Stomach (tissue), 8 donors: ENCODE measurements at regions not wholly inside any gene's neighbourhood (a gene's known extent, or its start where the extent isn't known, plus 50 kb on each side); places are given as distances from the start of the nearest gene placed in this dataset.

Experiments used
- DNase-seq, 2 donors: peaks; one replicate each; pipeline versions ENCODE4 v3.0.0 to v3.0.0-alpha.2; 2013 to 2019
- H3K27ac ChIP-seq, 5 donors: fragments of 200-600 bp in 4 of 5; sonication (generic) in 4 of 5; one replicate each; pipeline ENCODE4 v1.5.1; 2013 to 2019; ENCODE audit warnings: mild to moderate bottlenecking in 1 of 5, moderate library complexity in 1 of 5
- H3K27me3 ChIP-seq, 3 donors: fragments of 200-600 bp; sonication (generic); one replicate each; pipeline ENCODE4 v1.5.1; 2017 to 2019; ENCODE audit warnings: mixed run types in 1 of 3
- H3K36me3 ChIP-seq, 4 donors: fragments of 200-600 bp; sonication (generic); 1 replicate in 3 of 4; 2 replicates in 1 of 4; pipeline ENCODE4 v1.5.1; 2016 to 2019
- H3K4me1 ChIP-seq, 4 donors: fragments of 200-600 bp; sonication (generic); one replicate each; pipeline ENCODE4 v1.5.1; 2016 to 2019
- H3K4me3 ChIP-seq, 4 donors: fragments of 200-600 bp; sonication (generic) in 3 of 4; one replicate each; pipeline ENCODE4 v1.5.1; 2016 to 2019; ENCODE audit warnings: mild to moderate bottlenecking in 1 of 4
- H3K9me3 ChIP-seq, 4 donors: fragments of 200-600 bp; sonication (generic); one replicate each; pipeline ENCODE4 v1.5.1; 2016 to 2019
- CTCF ChIP-seq, 7 experiments: fragments of 450-650 bp in 4 of 7; fragments of 200-600 bp in 3 of 7; sonication (generic) in 3 of 7; IDR thresholded peaks; one replicate each; pipeline ENCODE4 v1.5.1; 2016 to 2019; ENCODE audit warnings: antibody characterized with exemption in 7 of 7, control low read depth in 2 of 7, mild to moderate bottlenecking in 1 of 7
- EP300 ChIP-seq: sonication (generic); formaldehyde crosslinking; IDR thresholded peaks from one replicate; pipeline ENCODE4 v1.6.1; 2017; ENCODE audit warnings: antibody characterized with exemption
- POLR2A ChIP-seq, 4 donors: fragments of 450-650 bp; IDR thresholded peaks; one replicate each; pipeline ENCODE4 v1.6.1; 2016; ENCODE audit warnings: antibody characterized with exemption in 4 of 4, control low read depth in 2 of 4, mild to moderate bottlenecking in 1 of 4, moderate library complexity in 1 of 4
- POLR2AphosphoS5 ChIP-seq, 3 donors: sonication (generic); formaldehyde crosslinking; IDR thresholded peaks; one replicate each; pipeline ENCODE4 v1.6.1; 2016; ENCODE audit warnings: antibody characterized with exemption in 3 of 3
- WGBS, 5 donors: extraction: QIAGEN DNeasy Blood & Tissue Kit in 3 of 5; methylation state at CpG; one replicate each; pipeline versions ENCODE4 v1.1.5 to v1.1.7; 2013 to 2018; 5-methylcytosine and 5-hydroxymethylcytosine counted together
- intact Hi-C: fragments of 100-400 bp; cut with DNase I; formaldehyde crosslinking; loops from one replicate; pipeline ENCODE4 v1.15.1; 2023; ENCODE audit warnings: low total_unique reads
- donor health status: healthy with polysubstance abuse.
- donor health status: Bipolar disorder and iron deficiency.
- donor health status: healthy.

- Histone ChIP-seq H3K9me3 (peaks cover 0 to 10% (median 4%) of the 10 kb centered on the region in 4 donors), H3K36me3 (no peaks in the 10 kb centered on the region), H3K27ac (no peak overlapping the region), H3K4me1 (peaks cover 0 to 2% (median 0%) of the 10 kb centered on the region in 4 donors), H3K27me3 (no peaks in the 10 kb centered on the region), H3K4me3 (no peak overlapping the region)
- no peak for DNase-seq
- intact Hi-C loops, result no loop called here
- TF ChIP-seq POLR2AphosphoS5 (IDR thresholded peaks at IDR 0.05), result no peak
- no peak for TF ChIP-seq CTCF (IDR thresholded peaks at IDR 0.05)
- TF ChIP-seq EP300, result no peak
- no peak for TF ChIP-seq POLR2A (IDR thresholded peaks at IDR 0.05)
Measured at GRCh38 chr2:172279813-172280212, 147.6 kb upstream of the ITGA6 start.

GRCh38 chr2:172280571-172281361 is 146.6 kb upstream of the ITGA6 start:
- no peak overlapping the region for H3K27ac ChIP-seq
- H3K27me3 ChIP-seq, result no peaks in the 10 kb centered on the region
- peaks cover 0 to 10% (median 4%) of the 10 kb centered on the region in 4 donors for H3K9me3 ChIP-seq
- no peak overlapping the region for H3K4me3 ChIP-seq
- intact Hi-C loops, result no loop called here
- peaks cover 0 to 12% (median 7%) of the 10 kb centered on the region in 4 donors for H3K4me1 ChIP-seq
- H3K36me3 ChIP-seq, result no peaks in the 10 kb centered on the region
- TF ChIP-seq CTCF (IDR thresholded peaks at IDR 0.05) (no peak), EP300 (no peak), POLR2A (IDR thresholded peaks at IDR 0.05) (no peak), POLR2AphosphoS5 (IDR thresholded peaks at IDR 0.05) (no peak)
- 49 to 67% (median 62%) methylated on average over 6 of the region's 6 CpGs for WGBS, 5 donors
- DNase-seq, result no peak

GRCh38 chr2:172281648-172282570 is 145.5 kb upstream of the ITGA6 start:
- Histone ChIP-seq H3K36me3 (no peaks in the 10 kb centered on the region), H3K4me3 (no peak overlapping the region), H3K4me1 (peaks cover 0 to 14% (median 10%) of the 10 kb centered on the region in 4 donors), H3K27me3 (no peaks in the 10 kb centered on the region), H3K27ac (no peak overlapping the region), H3K9me3 (peaks cover 0 to 6% (median 2%) of the 10 kb centered on the region in 4 donors)
- 61 to 82% (median 75%) methylated on average over 3 of the region's 3 CpGs for WGBS, 5 donors
- intact Hi-C loops, result no loop called here
- no peak for DNase-seq
- TF ChIP-seq EP300, result no peak
- no peak for TF ChIP-seq CTCF (IDR thresholded peaks at IDR 0.05)
- no peak for TF ChIP-seq POLR2A (IDR thresholded peaks at IDR 0.05)
- no peak for TF ChIP-seq POLR2AphosphoS5 (IDR thresholded peaks at IDR 0.05)

- no peak overlapping the region for H3K4me3 ChIP-seq
- H3K4me1 ChIP-seq, result peaks cover 0 to 14% (median 10%) of the 10 kb centered on the region in 4 donors
- intact Hi-C loops, result no loop called here
- no peaks in the 10 kb centered on the region for H3K36me3 ChIP-seq
- no peak overlapping the region for H3K27ac ChIP-seq
- DNase-seq, result peak in 1 of 2 donors; percentile 43
- no peaks in the 10 kb centered on the region for H3K9me3 ChIP-seq
- H3K27me3 ChIP-seq, result no peaks in the 10 kb centered on the region
- 83 to 90% (median 88%) methylated on average over 5 of the region's 5 CpGs for WGBS, 5 donors
- no peak for TF ChIP-seq CTCF (IDR thresholded peaks at IDR 0.05)
- no peak for TF ChIP-seq POLR2AphosphoS5 (IDR thresholded peaks at IDR 0.05)
- no peak for TF ChIP-seq POLR2A (IDR thresholded peaks at IDR 0.05)
- no peak for TF ChIP-seq EP300
Measured at GRCh38 chr2:172282944-172283343, 144.4 kb upstream of the ITGA6 start.
